ENCODE measurements at regions not wholly inside any gene's neighbourhood (a gene's known extent, or its start where the extent isn't known, plus 50 kb on each side); places are given as distances from the start of the nearest gene placed in this dataset.

DNA sequence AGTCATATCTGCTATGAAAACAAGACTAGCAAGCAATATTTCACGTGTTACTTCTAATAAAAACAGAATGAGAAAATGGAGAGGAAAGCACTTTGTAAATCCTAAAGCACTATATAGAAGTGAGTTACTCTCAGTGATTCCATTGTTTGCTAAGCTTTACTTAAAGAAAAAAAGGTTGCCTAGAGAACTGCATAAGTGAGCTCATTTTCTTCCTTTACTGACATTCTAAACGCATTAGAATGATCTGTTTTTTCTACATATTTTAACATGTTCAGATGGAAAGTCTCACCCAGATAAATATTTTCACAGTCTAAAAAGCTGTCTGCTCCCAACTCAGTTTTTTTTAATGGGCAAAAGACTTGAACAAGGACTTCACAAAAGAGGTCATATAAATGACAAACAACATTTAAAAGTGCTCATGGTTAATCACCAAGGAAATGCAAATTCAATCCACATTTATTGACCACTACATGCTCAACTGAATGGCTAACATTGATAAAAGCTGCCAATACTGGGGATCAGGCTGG is 52.9 kb upstream of the AKAP12 start:
- TF ChIP-seq POLR2AphosphoS5 (IDR thresholded peaks at IDR 0.05), result no peak
- TF ChIP-seq, protein P1, sequence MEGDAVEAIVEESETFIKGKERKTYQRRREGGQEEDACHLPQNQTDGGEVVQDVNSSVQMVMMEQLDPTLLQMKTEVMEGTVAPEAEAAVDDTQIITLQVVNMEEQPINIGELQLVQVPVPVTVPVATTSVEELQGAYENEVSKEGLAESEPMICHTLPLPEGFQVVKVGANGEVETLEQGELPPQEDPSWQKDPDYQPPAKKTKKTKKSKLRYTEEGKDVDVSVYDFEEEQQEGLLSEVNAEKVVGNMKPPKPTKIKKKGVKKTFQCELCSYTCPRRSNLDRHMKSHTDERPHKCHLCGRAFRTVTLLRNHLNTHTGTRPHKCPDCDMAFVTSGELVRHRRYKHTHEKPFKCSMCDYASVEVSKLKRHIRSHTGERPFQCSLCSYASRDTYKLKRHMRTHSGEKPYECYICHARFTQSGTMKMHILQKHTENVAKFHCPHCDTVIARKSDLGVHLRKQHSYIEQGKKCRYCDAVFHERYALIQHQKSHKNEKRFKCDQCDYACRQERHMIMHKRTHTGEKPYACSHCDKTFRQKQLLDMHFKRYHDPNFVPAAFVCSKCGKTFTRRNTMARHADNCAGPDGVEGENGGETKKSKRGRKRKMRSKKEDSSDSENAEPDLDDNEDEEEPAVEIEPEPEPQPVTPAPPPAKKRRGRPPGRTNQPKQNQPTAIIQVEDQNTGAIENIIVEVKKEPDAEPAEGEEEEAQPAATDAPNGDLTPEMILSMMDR (IDR thresholded peaks at IDR 0.05), result no peak
- no peak for TF ChIP-seq POLR2A (IDR thresholded peaks at IDR 0.05)
- TF ChIP-seq EP300 (IDR thresholded peaks at IDR 0.05; ENCODE audit: low read depth), result no peak
